Neural progenitor cell (in vitro differentiated cells): ENCODE measurements at regions not wholly inside any gene's neighbourhood (a gene's known extent, or its start where the extent isn't known, plus 50 kb on each side); places are given as distances from the start of the nearest gene placed in this dataset.

ENCODE experiments used
- CTCF ChIP-seq: fragments of 200-600 bp; sonication (generic); IDR thresholded peaks from 2 replicates; pipeline ENCODE4 v1.5.1; 2017; ENCODE audit warnings: antibody characterized with exemption, mild to moderate bottlenecking
- EZH2 ChIP-seq: fragments of 200-600 bp; sonication (generic); IDR thresholded peaks from 2 replicates; pipeline ENCODE4 v1.6.1; 2017; ENCODE audit warnings: antibody characterized with exemption, mild to moderate bottlenecking, moderate library complexity
- EZH2phosphoT487 ChIP-seq: fragments of 200-600 bp; sonication (generic); IDR thresholded peaks from 2 replicates; pipeline ENCODE4 v1.6.1; 2017; ENCODE audit warnings: antibody characterized with exemption

GRCh38 chr15:98398886-98399285, 249.5 kb upstream of the IGF1R start:
- TF ChIP-seq EZH2 = no peak
- no peak for TF ChIP-seq CTCF
- TF ChIP-seq EZH2phosphoT487 = no peak
